ENCODE measurements at regions not wholly inside any gene's neighbourhood (a gene's known extent, or its start where the extent isn't known, plus 50 kb on each side); places are given as distances from the start of the nearest gene placed in this dataset.

GRCh38 chr7:45990276-45990675 lies 69.2 kb upstream of the IGFBP3 start:
- no peak for DNase-seq (ENCODE audit: low read depth, low spot score)

GRCh38 chr7:45988405-45989057 lies 67.5 kb upstream of the IGFBP3 start:
- DNase-seq (ENCODE audit: low read depth, low spot score) = no peak

- no peak for DNase-seq (ENCODE audit: low read depth, low spot score)
Observed at GRCh38 chr7:45987521-45988290, 66.6 kb upstream of the IGFBP3 start.

GRCh38 chr7:45986355-45987298 lies 65.6 kb upstream of the IGFBP3 start:
- DNase-seq (ENCODE audit: low read depth, low spot score) = no peak

GRCh38 chr7:45985902-45986301 lies 64.8 kb upstream of the IGFBP3 start:
- no peak for DNase-seq (ENCODE audit: low read depth, low spot score)

- DNase-seq (ENCODE audit: low read depth, low spot score) = peak; percentile 2
Observed at GRCh38 chr7:45984386-45985295, 63.6 kb upstream of the IGFBP3 start.

GRCh38 chr7:45983720-45984255 lies 62.7 kb upstream of the IGFBP3 start:
- DNase-seq (ENCODE audit: low read depth, low spot score) = no peak

- no peak for DNase-seq (ENCODE audit: low read depth, low spot score)
Observed at GRCh38 chr7:45982907-45983719, 62.0 kb upstream of the IGFBP3 start.

GRCh38 chr7:45982132-45982531 lies 61.1 kb upstream of the IGFBP3 start:
- DNase-seq (ENCODE audit: low read depth, low spot score) = no peak

GRCh38 chr7:45980973-45981372 lies 59.9 kb upstream of the IGFBP3 start:
- no peak for DNase-seq (ENCODE audit: low read depth, low spot score)

- no peak for DNase-seq (ENCODE audit: low read depth, low spot score)
Observed at GRCh38 chr7:45980181-45980905, 59.3 kb upstream of the IGFBP3 start.

- DNase-seq (ENCODE audit: low read depth, low spot score) = no peak
Observed at GRCh38 chr7:45979275-45980180, 58.5 kb upstream of the IGFBP3 start.

- no peak for DNase-seq (ENCODE audit: low read depth, low spot score)
Observed at GRCh38 chr7:45978731-45979211, 57.7 kb upstream of the IGFBP3 start.

- DNase-seq (ENCODE audit: low read depth, low spot score) = peak; percentile 33
Observed at GRCh38 chr7:45978010-45978681, 57.1 kb upstream of the IGFBP3 start.

GRCh38 chr7:45977256-45977780 lies 56.2 kb upstream of the IGFBP3 start:
- DNase-seq (ENCODE audit: low read depth, low spot score) = no peak

- DNase-seq (ENCODE audit: low read depth, low spot score) = no peak
Observed at GRCh38 chr7:45976485-45976856, 55.4 kb upstream of the IGFBP3 start.

GRCh38 chr7:45975847-45976484 lies 54.9 kb upstream of the IGFBP3 start:
- DNase-seq (ENCODE audit: low read depth, low spot score) = no peak
